NCI-H748 (cell line): ENCODE measurements at regions not wholly inside any gene's neighbourhood (a gene's known extent, or its start where the extent isn't known, plus 50 kb on each side); places are given as distances from the start of the nearest gene placed in this dataset.
"Not testable (repeated sequence)": the region's sequence is repeated elsewhere in the genome, so short reads cannot be mapped to it uniquely, and the experiment has no call there.

Source experiments
- DNase-seq: peaks from one replicate; lab custom pipeline; 2025; ENCODE audit not compliant: unreplicated experiment; lab: John Stamatoyannopoulos, UW

- DNase-seq = no peak
Observed at GRCh38 chr20:4476903-4477500, 209.3 kb upstream of the PRNP start.

DNA sequence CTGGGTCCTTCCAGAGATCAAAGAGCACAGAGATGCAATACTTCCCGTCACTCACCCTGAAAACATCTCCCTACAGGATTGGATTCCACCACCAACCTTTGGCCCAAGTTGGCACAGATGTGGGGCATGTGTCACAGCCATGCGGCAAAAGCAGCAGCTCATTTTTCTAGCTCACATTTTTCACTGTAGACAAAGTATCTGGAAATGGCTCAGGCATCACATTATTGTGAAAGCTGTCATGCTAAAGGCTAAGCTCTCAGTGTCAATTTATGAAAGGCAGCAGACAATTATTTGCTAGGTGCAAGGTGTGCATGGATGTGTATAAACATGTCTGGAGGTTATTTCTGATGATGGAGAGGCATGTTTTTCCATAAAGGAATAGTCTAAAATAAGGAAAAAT lies 213.3 kb upstream of the PRNP start:
- no peak for DNase-seq

DNA sequence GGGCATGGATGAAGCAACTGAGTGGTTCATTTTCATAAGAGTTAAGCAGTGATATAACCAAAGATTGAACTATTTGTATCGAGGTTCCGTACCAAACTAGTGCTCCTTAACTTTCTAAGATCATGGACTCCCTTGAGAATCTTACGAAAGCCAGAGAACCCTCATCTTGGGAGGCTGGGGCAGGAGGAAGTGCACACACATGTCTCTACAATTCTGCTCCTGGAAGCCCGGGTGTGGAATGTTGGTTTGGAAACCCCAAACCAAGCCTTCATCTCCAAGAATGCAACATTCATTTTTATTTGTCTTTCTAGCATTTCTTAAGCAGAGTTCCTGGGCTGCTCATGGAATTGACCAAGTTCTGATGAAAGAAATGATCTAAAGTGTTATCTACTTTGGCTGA lies 215.0 kb upstream of the PRNP start:
- no peak for DNase-seq

- no peak for DNase-seq
Observed at GRCh38 chr20:4470375-4470774, 215.9 kb upstream of the PRNP start.

DNA sequence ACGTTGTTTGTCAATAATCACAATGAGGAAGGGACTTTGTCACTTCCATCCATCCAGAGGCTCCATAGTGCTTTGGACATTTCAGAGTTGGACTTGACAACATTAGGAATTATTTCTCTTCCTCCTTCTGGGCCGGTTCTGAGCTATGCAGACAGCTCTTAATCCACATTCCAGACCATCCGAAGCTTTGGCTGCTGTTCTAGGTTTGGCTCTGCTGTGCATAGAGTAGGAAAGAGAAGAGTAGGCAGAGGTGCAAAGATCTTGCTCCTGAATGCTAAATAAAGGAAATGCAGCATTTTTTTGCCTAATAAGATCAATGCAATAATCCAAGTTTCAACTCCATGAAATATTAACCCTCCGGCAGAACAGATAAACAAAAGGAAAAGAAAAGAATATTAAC lies 216.3 kb upstream of the PRNP start:
- no peak for DNase-seq

DNA sequence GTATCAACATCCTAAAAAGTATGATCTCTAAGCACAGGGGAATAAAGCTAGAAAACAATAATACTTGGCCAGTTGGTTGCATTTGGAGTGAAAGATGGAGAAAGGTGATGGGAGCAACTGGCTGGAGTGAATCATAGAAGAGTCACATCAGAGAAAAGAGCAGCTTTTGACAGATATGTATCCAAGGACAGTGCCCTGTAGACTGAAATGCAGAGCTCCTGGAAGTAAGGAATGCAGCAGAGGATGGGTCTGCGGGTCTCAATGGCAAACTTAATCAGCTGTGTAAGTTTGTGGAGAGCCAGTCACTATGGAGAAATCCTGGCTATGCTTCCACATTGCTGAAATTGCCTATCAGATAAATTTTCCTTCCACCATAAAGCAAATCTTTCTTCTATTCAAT lies 218.1 kb upstream of the PRNP start:
- DNase-seq = no peak

- no peak for DNase-seq
Observed at GRCh38 chr20:4465855-4466545, 216.9 kb upstream of the ADRA1D start.

DNA sequence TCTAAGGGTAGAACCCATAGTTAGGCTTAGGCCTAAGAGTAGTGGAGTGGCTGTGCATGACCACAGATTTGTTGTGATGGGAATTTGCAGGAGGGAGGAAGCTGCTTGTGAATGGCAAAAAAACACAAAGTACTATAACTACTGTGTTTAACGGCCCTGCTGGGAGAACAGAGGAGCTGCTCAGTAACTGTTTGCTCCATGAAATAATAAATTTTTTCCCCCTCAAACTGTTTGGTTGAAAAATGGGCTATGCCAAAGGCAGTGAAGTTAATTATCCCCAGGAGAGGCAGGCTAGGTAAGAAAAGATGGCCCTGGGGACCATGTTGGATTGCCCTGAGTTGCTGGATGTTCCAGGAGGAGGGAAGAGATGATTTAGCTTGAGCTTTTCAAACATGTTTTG lies 216.1 kb upstream of the ADRA1D start:
- no peak for DNase-seq

- DNase-seq = not testable (repeated sequence)
Observed at GRCh38 chr20:4462801-4463200, 213.7 kb upstream of the ADRA1D start.

DNA sequence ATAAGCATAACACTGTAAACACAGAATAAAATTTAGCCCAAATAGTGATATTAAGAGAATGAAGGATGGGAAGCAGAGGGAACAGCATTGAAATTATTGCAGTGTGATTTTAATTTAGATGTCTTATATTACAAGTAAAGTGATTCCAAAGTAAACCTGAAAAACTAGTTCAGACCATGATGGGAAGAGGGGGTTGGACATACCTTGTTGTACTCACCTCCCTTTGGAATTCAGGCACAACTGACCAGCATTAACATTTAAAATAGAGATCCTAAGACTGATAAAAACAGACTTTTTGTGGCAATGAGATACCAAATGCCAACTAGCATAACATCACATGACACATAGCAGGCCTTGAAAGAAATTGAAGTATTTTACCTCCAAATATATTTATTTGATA lies 210.0 kb upstream of the ADRA1D start:
- no peak for DNase-seq

GRCh38 chr20:4457566-4458543 lies 208.8 kb upstream of the ADRA1D start:
- no peak for DNase-seq

GRCh38 chr20:4455996-4456395 lies 206.9 kb upstream of the ADRA1D start:
- DNase-seq = peak; percentile 32

DNA sequence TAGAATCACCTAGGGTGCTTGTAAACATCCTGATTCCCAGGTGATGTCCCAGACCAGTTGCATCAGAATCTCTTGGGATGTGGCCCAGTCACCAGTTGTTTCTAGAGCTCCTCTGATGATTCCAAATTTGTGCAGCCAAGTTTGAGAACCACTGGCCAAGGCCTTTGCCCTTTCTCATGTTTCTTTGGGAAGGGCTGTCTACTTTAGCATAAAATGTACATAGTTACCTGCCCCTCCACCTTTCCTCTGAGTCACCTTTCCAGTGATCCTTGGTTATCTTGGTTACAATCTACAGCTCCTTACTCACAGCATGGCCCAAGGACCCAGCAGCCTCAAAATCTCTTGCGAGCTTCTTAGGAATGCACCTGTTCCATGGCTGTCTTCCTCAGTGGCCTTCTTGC lies 206.2 kb upstream of the ADRA1D start:
- no peak for DNase-seq

DNA sequence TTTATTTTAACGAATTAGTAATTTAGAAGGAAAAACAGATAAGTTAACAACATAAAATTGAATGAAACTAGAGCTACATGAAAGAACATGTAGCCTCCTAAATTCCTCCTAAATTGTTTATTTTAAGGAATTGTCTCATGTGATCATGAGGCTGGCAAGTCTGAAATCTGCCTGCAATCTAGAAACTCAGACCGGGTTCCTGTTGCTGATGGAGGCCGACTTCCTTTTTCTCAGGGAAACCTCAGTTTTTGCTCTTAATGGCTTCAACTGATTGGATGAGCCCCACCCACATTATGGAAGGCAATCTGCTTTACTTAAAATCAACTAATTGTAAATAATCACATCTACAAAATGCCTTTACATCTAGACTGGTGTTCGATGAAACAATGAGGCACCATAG lies 205.0 kb upstream of the ADRA1D start:
- no peak for DNase-seq

GRCh38 chr20:4453359-4453758 lies 204.3 kb upstream of the ADRA1D start:
- DNase-seq = no peak

GRCh38 chr20:4451487-4452081 lies 202.5 kb upstream of the ADRA1D start:
- no peak for DNase-seq

DNA sequence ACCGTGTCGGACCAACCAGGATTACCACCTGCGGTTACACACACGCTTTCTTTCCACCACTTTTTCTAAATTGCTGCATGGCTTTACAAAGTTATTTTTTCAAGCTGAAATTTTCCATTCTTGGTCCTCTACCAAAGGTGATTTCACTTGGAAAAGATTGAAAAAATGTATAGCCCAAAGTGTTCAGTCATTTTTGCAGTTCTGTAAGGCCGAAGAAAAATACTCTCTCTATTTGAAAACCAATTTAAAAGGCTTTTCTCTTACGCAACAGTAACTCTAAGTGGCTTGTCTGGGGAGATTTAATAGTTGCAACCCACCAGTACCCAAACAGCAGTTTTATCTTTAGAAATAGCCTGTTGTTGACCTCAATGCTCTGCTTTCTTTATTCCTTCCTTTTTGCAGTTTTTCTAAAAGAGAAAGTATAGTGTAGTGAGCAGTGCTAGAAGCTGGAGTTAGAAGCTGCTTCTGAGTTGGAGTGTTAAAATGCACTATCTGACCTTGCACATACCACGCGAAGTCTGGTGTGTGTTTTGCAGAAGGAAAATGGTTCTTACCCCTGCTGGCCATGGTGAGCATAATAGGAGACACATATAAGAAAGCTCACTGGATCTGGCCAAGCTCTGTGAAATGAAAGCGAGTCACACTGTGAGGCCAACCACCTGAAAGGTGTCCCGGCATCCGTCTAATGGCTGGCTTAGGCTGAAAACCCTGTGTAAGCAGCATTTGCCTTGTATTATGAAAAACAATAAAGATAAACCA lies 201.0 kb upstream of the ADRA1D start:
- DNase-seq = no peak

- DNase-seq = no peak
Observed at GRCh38 chr20:4445784-4446183, 196.7 kb upstream of the ADRA1D start.

DNA sequence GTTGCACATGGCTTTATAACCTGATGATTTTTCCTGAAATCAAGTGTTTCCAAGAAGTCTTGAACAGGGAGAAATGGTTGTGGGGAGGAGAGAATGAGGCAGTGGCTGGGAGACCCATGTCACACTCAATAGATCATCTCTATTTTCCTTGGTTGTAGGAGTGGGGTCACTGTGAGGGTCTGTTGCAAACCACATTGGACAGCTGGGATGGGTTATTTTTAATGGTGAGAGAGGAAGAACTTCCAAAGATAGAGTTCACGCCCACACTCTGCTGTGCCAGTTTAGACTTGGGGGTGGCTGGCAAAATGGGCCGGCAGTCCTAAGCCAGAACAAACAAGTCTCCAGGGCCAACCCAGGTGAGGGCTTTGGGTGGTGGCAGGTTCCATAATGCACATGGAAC lies 196.2 kb upstream of the ADRA1D start:
- DNase-seq = no peak

- DNase-seq = no peak
Observed at GRCh38 chr20:4444404-4444803, 195.3 kb upstream of the ADRA1D start.

GRCh38 chr20:4443016-4443415 lies 193.9 kb upstream of the ADRA1D start:
- no peak for DNase-seq
